GM19467 (cell line): ENCODE measurements at regions not wholly inside any gene's neighbourhood (a gene's known extent, or its start where the extent isn't known, plus 50 kb on each side); places are given as distances from the start of the nearest gene placed in this dataset.
"Not testable (repeated sequence)": the region's sequence is repeated elsewhere in the genome, so short reads cannot be mapped to it uniquely, and the experiment has no call there.

Experiments used
- ATAC-seq: cut with Tn5 transposase; IDR thresholded peaks from one replicate; pipeline ENCODE4 v1.9.1; 2021; ENCODE audit warnings: mild to moderate bottlenecking, moderate library complexity; ENCODE audit not compliant: unreplicated experiment

DNA sequence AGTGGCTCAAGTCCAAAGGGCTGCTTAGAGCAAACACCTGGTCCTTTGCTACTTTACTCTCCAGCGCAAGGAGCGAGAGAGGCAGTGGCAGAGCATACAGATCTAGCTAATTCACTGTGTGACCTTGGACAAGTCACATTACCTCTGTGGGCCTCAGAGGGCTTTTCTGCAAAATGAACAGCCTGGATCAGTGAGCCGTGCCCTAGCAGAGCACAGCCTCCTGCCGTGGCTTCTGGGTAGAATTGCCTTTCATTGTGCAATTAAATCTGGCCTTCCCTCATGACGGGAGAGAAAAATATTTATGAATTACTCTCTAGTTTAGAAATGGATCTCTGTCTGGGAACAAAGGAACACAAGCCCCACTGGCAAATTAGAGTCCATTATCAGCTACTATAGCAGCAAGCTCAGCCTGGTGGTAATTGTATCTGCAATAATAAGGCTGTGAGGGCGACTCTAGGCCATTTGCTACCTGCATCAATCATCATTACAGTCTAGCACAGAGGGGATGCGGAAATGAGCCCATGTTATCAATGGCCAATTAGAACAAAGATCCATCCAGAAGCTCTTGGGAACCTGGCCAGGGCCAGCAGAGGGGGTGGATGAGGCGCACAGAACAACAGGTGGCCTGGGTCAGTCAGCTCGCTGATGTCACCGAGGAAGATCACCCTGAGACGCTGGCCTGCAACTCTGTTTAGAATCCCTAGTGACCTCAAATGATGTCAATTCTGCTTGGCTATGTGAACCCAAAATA is 114.2 kb upstream of the LY86 start:
- no peak for ATAC-seq

DNA sequence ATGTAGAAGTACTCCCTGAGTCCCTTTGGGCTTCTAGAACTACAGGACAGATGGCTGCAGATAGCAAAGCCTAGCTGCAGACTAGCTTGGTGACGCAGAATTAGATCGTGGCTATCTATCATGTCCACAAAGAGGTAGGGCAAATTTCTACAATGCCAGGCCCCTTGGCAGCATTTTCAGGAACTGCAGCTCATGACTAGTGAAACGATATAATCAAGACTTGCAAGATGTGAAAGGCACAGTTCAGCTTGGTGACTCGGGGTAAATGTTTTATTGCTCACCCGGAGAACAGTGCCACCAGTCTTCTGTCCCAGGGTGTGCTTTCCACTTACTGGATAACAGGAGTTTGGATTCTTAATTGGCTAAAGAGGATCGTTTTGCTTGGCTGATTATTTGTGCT is 108.7 kb upstream of the LY86 start:
- no peak for ATAC-seq

DNA sequence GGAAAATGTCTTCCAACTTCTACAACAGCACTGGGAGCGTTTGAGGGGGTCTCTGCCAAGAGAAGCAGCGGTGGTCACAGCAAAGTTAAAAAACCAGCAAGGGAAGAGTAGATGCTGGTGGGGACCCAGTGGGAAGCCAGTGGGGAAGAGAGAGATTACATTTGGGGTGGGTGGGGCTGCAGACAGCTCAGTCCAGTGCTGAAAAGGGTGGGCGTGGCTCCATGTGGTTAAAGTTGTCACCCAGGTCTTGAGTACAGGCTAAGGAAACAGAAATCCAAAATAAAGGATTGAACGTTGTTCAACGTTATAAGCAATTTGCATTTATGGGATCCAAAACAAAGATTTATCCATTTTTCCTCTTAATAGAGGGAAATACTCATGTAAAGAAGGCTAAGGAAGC is 106.3 kb upstream of the LY86 start:
- no peak for ATAC-seq

DNA sequence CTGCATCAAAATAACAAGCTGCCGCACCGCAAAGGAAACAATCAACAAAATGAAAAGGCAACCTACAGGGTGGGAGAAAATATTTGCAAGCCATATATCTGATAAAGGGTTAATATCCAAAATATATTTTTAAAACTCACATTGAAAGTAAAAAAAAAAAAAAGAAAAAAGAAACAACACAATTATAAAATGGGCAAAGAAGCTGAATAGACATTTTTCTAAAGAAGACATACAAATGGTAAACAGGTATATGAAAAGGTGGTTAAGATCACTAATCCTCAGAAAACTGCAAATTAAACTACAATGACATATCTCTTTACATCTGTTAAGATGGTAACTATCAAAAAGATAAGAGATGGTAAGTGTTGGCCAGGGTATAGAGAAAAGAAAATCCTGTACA is 105.4 kb upstream of the LY86 start:
- ATAC-seq = no peak

DNA sequence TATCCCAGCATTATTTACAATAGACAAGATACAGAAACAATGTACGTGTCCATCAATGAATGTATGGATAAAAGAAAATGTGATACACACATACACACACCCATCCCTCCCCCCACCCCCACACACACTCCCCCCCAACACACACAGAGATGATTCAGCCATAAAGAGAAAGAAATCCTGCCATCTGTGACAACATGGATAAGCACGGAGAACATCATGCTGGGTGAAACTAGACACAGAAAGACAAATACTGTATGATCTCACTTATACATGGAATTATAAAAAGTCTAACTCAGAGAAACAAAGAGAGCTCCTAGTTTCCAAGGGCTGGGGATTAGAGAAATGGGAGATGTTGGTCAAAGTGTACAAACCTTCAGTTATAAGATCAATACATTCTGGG is 104.8 kb upstream of the LY86 start:
- no peak for ATAC-seq

DNA sequence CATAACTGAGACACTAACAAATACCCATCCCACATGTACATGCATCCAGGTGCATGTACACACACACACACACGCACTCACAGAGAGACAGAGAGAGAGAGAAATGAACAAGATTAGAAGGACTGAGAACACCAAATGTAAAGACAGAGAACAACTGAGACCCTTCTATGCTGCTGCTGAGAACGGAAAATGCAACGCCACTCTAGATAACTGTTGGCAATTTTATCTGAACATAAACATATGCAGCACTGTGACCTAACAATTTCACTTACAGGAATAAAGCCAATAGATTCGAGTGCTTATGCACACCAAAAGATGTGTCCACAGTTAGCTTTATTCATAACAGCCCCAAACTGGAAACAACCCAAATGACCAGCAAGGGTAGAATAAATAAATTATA is 103.8 kb upstream of the LY86 start:
- ATAC-seq = no peak

DNA sequence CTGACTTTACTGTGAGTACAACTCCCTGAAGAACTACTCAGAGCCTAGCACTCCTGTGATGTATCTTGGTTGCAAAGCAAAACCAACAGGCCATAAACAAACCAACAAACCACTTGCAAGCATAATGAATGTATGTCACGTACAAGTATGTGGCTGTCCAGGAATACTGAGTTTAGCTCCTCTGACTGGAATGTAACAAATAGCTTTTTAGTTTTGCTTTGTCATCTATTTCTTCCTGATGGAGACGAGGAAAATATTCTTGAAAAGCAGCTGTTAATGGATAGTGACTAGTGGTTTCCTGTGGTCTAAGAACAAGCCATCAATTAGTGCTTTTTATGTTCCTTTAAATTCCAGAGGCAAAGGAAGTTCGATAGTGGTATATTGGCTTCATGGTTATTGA is 101.9 kb upstream of the LY86 start:
- ATAC-seq = no peak

DNA sequence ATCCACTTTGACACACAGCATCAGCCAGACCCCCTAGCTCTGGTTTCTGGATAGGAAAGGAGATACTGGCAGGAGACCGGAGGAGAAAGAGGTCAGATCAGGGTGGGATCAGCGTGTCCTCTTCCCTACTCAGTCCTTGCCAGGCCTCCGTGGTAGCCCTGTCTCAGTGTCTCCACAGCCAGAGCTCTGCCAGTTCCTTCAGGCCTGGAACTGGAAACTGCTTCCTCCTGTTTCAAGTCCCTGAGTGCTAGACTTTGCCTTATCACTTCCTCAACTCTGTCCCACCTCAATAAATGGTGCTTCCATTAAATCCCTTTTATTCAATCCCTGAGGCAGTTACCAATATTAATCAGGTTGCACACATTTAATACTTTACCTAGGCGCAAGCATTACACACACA is 96.8 kb upstream of the LY86 start:
- ATAC-seq = no peak

DNA sequence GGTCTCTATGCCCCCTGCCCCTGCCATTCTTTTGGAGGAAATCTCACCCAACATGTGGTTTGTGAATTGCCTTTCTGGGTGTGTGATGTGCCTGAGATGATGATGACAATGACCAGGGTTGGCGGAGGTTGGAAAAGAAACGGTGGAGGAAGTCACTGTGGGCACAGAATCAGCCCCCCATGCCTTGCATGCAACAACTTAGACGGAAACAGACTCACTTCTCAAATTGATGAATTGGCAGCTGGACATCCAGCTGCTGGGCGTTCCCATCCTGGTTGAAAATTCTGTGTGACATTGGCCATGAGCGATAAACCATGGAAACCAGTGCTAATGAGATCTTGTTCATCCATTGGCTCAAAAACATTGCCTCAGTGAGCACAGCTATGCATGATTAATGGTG is 95.8 kb upstream of the LY86 start:
- ATAC-seq = no peak

DNA sequence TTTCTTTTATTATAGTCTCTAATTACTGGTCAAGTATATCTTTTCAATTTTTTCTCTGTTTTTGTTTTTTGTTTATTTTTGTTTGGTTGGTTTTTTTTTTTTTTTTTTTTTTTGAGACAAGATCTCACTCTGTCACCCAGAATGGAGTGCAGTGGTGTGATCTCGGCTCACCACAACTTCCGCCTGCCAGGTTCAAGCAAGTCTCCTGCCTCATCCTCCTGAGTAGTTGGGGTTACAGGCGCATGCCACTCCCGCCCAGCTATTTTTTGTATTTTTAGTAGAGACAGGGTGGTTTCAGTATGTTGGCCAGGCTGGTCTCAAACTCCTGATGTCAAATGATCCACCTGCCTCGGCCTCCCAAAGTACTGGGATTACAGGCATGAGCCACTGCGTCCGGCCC is 94.4 kb upstream of the LY86 start:
- ATAC-seq = not testable (repeated sequence)

DNA sequence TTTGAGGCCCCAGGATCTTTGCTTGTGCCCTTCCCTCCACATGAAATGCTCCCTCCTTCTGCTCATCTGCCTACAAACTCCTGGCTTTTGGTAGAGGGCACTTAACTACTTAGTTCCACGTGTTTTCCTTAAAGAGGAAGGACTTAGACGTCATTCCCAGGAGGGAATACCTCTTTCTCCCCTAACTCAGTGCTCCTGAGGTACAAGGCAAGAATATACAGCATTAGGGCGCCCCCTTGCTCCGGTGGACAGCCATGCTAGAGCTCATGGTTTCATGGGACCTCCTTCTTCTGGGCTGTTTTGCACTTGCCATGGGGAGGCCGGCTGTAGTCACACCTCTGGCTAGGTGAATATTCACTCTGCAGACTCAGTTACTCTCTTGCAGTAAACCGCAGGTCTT is 93.8 kb upstream of the LY86 start:
- ATAC-seq = peak; percentile 53

DNA sequence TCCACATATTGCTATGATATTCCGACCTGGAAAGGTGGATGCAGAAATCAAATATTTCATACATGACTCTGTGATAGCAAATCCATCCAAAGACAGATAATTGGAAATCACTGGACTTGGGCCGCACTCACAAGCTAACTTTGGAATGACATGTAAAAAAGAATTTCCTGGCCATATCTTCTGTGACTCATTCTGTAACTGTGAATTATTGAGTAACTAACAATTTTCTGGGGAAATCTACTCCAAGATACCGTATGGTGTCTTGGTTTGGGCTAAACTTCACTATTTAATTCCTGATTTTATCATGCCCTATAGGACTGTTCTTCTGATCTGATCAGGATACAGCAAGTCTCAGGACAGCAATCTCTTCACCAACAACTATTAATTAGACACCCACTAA is 92.7 kb upstream of the LY86 start:
- no peak for ATAC-seq

DNA sequence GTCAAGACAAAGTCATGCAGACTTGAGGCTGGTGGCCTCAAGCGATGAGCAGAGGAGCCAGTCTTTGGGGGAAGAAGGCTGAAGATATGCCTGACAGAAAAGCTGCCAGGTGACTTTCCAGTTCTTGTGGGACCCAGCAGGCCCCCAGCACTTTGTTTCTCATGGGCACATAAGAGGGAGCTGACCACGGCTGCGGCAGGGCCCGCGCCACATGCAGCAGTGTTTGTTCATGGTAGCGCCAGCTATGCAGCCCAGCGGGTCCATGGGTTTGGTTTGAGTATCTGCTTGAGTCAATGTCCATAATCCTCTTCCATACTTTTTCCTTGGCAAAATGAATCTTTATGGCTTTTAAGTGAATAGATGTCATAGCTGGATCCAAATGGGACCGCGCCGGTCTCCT is 91.0 kb upstream of the LY86 start:
- ATAC-seq = no peak

DNA sequence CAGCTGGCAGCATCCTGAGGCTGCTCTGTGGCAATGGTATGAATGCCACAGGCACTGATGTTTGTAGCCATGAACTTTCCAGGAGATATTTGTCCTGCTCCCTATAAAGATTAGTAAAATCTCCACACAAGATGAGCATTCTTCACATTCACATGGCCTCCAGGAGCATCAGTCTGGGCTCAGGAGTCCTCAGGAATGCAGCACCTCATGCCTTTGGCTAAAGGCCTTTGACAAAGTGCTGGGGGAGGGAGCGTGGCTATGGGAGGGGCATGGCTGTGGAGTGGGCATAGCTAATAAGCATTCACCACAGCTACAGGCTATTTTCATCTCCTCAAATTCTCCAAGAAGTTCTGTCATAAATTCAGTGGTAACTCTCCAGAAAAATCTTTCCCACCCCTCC is 90.5 kb upstream of the LY86 start:
- no peak for ATAC-seq

DNA sequence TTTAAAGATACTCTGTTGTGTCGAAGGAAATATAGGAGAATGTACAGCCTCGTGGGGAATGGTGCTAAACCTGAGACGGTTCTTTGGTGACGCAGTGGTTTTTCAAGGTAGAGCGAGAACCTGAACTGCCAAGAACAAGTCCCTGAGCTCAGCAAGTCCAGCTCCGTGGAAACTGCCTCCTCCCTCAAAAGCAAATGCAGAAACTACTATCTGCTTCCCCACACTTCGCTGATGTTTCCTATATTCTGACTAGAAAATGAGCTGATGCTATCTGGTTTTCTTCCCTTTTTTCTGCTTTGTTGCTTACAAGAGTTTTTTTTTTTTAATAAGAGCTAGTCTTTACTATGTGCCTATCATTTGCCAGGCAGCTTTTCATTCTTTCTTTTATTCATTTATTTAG is 85.3 kb upstream of the LY86 start:
- ATAC-seq = no peak

DNA sequence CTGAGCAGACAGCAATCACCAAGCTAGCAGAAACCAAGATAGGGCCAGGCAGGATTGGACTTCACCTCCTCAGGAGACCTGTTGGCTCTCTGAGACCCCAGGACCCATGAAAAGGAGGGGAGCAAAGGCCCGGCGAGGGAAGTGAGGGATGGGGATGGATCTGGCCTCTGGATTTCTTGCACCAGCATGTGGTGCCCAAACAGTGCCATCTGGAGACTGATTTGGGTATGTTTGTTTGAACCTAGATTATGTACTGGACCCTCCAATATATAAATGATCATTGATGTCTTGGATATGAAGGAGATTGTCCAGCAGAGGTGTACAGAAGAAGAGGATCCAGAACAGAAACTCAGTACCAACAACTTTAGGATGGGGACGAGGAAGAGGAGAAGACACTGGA is 83.4 kb upstream of the LY86 start:
- no peak for ATAC-seq

DNA sequence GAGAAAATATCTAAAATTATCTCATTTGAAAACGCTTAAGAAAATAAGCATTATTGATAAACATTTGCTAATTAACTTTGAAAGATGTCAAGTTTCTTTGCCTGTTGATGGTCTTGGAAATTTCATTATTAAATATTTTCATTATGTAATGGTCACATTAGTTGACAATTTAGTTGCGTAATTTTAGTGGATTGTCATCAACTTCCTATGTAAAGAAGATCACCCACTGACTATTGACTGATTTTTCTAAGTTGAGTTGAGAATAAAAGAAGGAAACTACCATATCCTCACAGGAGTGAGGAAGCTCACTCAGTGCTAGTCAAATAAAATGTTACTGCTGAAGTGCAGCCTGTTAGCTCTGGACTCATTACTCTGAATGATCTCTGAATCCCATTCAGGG is 79.9 kb upstream of the LY86 start:
- ATAC-seq = no peak

DNA sequence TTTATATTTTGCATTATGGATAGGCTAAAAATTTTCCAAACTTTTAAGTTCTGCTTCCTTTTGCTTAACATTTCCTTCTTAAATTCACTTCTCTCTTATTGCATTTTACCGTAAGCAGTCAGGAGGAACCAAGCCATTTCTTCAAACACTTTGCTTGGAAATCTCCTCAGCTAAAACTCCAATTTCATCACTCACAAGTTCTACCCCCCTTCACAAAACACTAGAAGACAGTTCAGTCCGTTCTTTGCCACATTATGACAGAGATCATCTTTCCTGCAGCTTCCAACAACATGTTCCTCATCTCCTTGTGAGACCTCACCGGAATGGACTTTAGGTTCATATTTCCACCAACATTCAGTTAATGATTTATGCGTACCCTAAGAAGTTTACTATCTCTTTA is 79.2 kb upstream of the LY86 start:
- ATAC-seq = no peak

DNA sequence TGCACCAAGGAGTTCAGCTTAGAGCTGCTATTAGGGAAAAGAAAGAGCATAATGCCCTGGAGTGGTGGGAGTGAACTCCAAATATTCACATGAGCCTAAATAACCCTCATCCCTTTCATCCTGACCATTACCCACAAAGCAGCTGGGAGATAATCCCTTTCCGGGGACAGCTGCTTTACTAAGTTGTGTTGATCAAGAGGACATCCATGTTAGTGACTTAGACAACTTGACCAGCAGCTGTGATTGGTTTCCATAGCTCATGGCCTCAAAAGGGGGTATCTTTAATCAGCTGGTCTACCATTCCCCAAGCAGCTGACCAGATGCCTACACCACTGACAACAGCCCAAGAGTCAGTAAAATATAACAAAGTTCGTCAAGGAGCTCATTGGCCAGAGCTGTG is 75.8 kb upstream of the LY86 start:
- no peak for ATAC-seq

DNA sequence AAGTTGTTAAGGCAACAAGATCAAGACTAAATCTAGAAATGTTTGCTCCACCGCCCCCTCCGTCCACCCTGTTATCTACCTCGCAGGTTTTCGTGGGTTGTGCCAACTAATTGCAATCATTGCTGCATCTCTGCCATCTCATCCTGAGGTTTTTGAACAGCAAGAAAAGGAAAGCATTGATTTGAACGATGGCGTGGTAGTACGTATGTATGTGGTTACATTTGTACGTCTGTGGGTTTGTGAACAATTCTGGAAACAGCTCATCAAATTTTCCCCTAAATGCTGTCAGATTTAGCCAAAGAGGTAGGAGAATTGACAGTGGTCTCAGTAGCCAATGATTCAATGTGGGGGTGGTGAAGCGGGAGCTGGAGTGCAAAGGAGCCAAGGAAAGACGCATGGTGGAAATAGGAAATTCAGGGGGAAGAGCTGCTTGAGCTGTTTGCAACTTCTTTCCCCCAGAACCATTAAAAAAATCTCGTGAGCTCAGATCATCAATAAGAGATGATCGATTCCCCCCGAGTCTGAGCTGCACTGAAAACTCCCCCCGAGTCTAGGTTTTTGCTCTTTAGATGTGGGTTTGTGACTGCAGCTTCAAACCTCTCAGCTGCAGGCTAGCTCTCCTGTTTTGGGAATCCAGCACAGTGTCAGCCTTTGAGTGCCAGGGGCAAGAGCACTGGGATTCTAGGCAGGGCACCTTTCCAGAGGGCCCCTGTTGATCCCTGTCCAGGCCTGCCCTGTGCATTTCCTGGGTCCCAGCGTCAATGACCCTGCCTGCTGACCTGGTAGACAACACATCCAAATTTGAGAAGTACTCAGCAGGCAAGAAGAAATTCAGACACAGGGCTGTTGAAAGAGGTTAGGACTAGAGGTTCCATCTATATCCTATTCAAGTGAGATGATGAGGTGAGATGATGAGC is 72.6 kb upstream of the LY86 start:
- ATAC-seq = no peak

DNA sequence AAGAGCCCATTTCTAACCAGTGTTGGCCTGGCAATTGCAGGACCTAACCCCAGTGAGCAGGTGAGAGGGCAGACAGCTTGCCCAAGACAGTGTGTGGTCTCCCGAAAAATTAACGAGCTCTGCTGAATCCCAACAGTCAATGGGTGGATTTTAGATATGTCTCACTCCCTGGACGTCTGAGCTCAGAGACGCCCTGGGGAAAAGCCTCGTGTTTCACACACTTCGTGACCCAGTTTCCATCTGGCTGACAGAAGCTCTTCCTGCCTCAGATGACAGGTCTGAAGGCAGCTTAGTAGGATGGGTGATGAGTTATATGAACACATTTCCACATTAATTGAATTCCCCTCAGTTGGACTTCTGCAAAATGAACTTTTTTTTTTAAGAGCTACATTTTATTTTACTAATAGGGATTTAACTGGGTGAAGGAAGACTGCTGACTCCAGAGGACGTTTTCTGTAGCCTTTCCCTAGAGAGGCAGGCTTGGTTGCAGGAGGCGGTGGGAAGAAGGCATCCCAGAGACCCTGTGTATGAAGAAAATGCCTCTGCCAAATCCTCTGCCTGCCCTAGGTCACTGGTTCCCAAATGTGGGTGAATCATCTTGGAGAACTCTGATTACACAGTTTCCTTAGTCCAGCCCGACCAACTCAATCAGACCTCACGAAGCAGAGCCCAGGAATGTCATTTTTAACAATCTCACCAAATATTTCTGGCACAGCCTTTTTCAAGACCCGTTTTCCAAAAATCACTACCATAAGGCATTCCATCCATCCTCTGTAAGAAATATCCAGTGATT is 71.7 kb upstream of the LY86 start:
- no peak for ATAC-seq
